Spinal cord (tissue), 9 donors: ENCODE measurements at regions not wholly inside any gene's neighbourhood (a gene's known extent, or its start where the extent isn't known, plus 50 kb on each side); places are given as distances from the start of the nearest gene placed in this dataset.
A peak's percentile ranks its signal among the peaks of the same experiment; 100 is the strongest.

Source experiments
- DNase-seq, 6 donors: peaks; one replicate each; pipeline versions ENCODE4 v3.0.0 to v3.0.0-alpha.2; 2013 to 2015; ENCODE audit warnings: low spot score in 6 of 6, low read depth in 4 of 6
- H3K27ac ChIP-seq: one replicate; pipeline ENCODE4 v1.5.1; 2013; ENCODE audit warnings: low read depth, low read length, control low read depth
- H3K27me3 ChIP-seq: one replicate; pipeline ENCODE4 v1.6.1; 2013; ENCODE audit warnings: low read length; ENCODE audit not compliant: control insufficient read depth, insufficient read depth
- H3K36me3 ChIP-seq: one replicate; pipeline ENCODE4 v1.6.1; 2013; ENCODE audit warnings: low read length; ENCODE audit not compliant: control insufficient read depth, insufficient read depth
- H3K4me1 ChIP-seq: one replicate; pipeline ENCODE4 v1.6.1; 2013; ENCODE audit warnings: low read length; ENCODE audit not compliant: control insufficient read depth, insufficient read depth
- H3K4me3 ChIP-seq: one replicate; pipeline ENCODE4 v1.5.1; 2013; ENCODE audit warnings: low read depth, low read length, control low read depth
- H3K9me3 ChIP-seq: one replicate; pipeline ENCODE4 v1.6.1; 2013; ENCODE audit warnings: low read length; ENCODE audit not compliant: control insufficient read depth, insufficient read depth
- WGBS: methylation state at CpG from one replicate; pipeline ENCODE4 v1.1.5; 2013; ENCODE audit warnings: missing lambda C conversion rate; ENCODE audit not compliant: insufficient coverage; 5-methylcytosine and 5-hydroxymethylcytosine counted together
- donor health status: healthy.

GRCh38 chr21:35268817-35269216, 219.7 kb upstream of the RUNX1 start:
- H3K36me3 ChIP-seq, result no peaks in the 10 kb centered on the region
- no peak for DNase-seq
- no peak overlapping the region for H3K4me3 ChIP-seq
- H3K4me1 ChIP-seq, result no peaks in the 10 kb centered on the region
- no peaks in the 10 kb centered on the region for H3K27me3 ChIP-seq
- no peak overlapping the region for H3K27ac ChIP-seq
- no peaks in the 10 kb centered on the region for H3K9me3 ChIP-seq
- 80% methylated on average over 3 of the region's 4 CpGs for WGBS

- H3K27ac ChIP-seq, result no peak overlapping the region
- no peaks in the 10 kb centered on the region for H3K9me3 ChIP-seq
- no peak for DNase-seq
- no peaks in the 10 kb centered on the region for H3K36me3 ChIP-seq
- H3K4me3 ChIP-seq, result no peak overlapping the region
- no peaks in the 10 kb centered on the region for H3K27me3 ChIP-seq
- 91% methylated on average over 1 of the region's 1 CpG for WGBS
- H3K4me1 ChIP-seq, result no peaks in the 10 kb centered on the region
Observed at GRCh38 chr21:35268261-35268660, 219.2 kb upstream of the RUNX1 start.

- DNase-seq, result no peak
- Histone ChIP-seq H3K4me1 (no peaks in the 10 kb centered on the region), H3K36me3 (no peaks in the 10 kb centered on the region), H3K9me3 (no peaks in the 10 kb centered on the region), H3K27ac (no peak overlapping the region), H3K27me3 (no peaks in the 10 kb centered on the region), H3K4me3 (no peak overlapping the region)
- 82% methylated on average over 2 of the region's 3 CpGs for whole genome bisulfite sequencing
Observed at GRCh38 chr21:35266546-35266945, 217.4 kb upstream of the RUNX1 start.

- DNase-seq, result no peak
- 95% methylated on average over 3 of the region's 8 CpGs for WGBS
Observed at GRCh38 chr21:35265170-35265877, 216.2 kb upstream of the RUNX1 start.

GRCh38 chr21:35259457-35259856, 210.4 kb upstream of the RUNX1 start:
- H3K4me3 ChIP-seq, result no peak overlapping the region
- H3K4me1 ChIP-seq, result no peaks in the 10 kb centered on the region
- 78% methylated on average over 1 of the region's 2 CpGs for WGBS
- H3K9me3 ChIP-seq, result no peaks in the 10 kb centered on the region
- H3K27ac ChIP-seq, result no peak overlapping the region
- DNase-seq, result no peak
- H3K27me3 ChIP-seq, result no peaks in the 10 kb centered on the region
- H3K36me3 ChIP-seq, result no peaks in the 10 kb centered on the region

More at GRCh38 chr21:35265170-35265877, 216.2 kb upstream of the RUNX1 start:
- no peaks in the 10 kb centered on the region for H3K36me3 ChIP-seq
- H3K27me3 ChIP-seq, result no peaks in the 10 kb centered on the region
- H3K4me1 ChIP-seq, result no peaks in the 10 kb centered on the region
- no peak overlapping the region for H3K27ac ChIP-seq
- no peaks in the 10 kb centered on the region for H3K9me3 ChIP-seq
- H3K4me3 ChIP-seq, result no peak overlapping the region

- H3K4me3 ChIP-seq, result no peak overlapping the region
- no peaks in the 10 kb centered on the region for H3K36me3 ChIP-seq
- WGBS, result 92% methylated on average over 6 of the region's 6 CpGs
- H3K27ac ChIP-seq, result no peak overlapping the region
- no peaks in the 10 kb centered on the region for H3K9me3 ChIP-seq
- no peaks in the 10 kb centered on the region for H3K27me3 ChIP-seq
- H3K4me1 ChIP-seq, result no peaks in the 10 kb centered on the region
- no peak for DNase-seq
Observed at GRCh38 chr21:35258521-35258920, 209.4 kb upstream of the RUNX1 start.

- DNase-seq, result peak in 2 of 6 donors; percentile 29 to 78
- Histone ChIP-seq H3K27ac (no peak overlapping the region), H3K27me3 (no peaks in the 10 kb centered on the region), H3K9me3 (no peaks in the 10 kb centered on the region), H3K4me3 (no peak overlapping the region), H3K36me3 (no peaks in the 10 kb centered on the region), H3K4me1 (no peaks in the 10 kb centered on the region)
- no CpG with 5 or more reads among the region's 2 CpGs for WGBS
Observed at GRCh38 chr21:35257413-35257812, 208.3 kb upstream of the RUNX1 start.

- Histone ChIP-seq H3K27ac (no peak overlapping the region), H3K9me3 (no peaks in the 10 kb centered on the region), H3K4me1 (no peaks in the 10 kb centered on the region), H3K36me3 (no peaks in the 10 kb centered on the region), H3K27me3 (no peaks in the 10 kb centered on the region), H3K4me3 (peak overlapping the region; percentile 20)
- 32% methylated on average over 9 of the region's 10 CpGs for whole genome bisulfite sequencing
- DNase-seq, result peak; percentile 40 to 80 (median 48)
Observed at GRCh38 chr21:35256468-35256988, 207.4 kb upstream of the RUNX1 start.

GRCh38 chr21:35254765-35255138, 205.7 kb upstream of the RUNX1 start:
- Histone ChIP-seq H3K4me3 (no peak overlapping the region), H3K9me3 (no peaks in the 10 kb centered on the region), H3K4me1 (no peaks in the 10 kb centered on the region), H3K27ac (no peak overlapping the region), H3K27me3 (no peaks in the 10 kb centered on the region), H3K36me3 (no peaks in the 10 kb centered on the region)
- no CpG with 5 or more reads among the region's 2 CpGs for WGBS
- DNase-seq, result no peak
